Loucy (cell line): ENCODE measurements at regions not wholly inside any gene's neighbourhood (a gene's known extent, or its start where the extent isn't known, plus 50 kb on each side); places are given as distances from the start of the nearest gene placed in this dataset.

Experiments used
- H2AFZ ChIP-seq: fragments of 200-600 bp; sonication (generic); 2 replicates; pipeline ENCODE4 v1.6.0; 2016; ENCODE audit warnings: antibody characterized with exemption, mild to moderate bottlenecking, low read length, moderate library complexity
- H3F3A ChIP-seq: fragments of 200-600 bp; 2 replicates; pipeline ENCODE4 v1.6.0; 2016; ENCODE audit warnings: antibody characterized with exemption, low read depth, mild to moderate bottlenecking
- H3K27me3 ChIP-seq: fragments of 200-600 bp; sonication (generic); 2 replicates; pipeline ENCODE4 v1.6.1; 2014; ENCODE audit warnings: low read length, mild to moderate bottlenecking; ENCODE audit not compliant: insufficient read depth, poor library complexity, severe bottlenecking
- H3K36me3 ChIP-seq: fragments of 200-600 bp; sonication (generic); 2 replicates; pipeline ENCODE4 v1.6.1; 2016; ENCODE audit warnings: low read length; ENCODE audit not compliant: insufficient read depth
- H3K4me1 ChIP-seq: fragments of 200-600 bp; sonication (generic); 2 replicates; pipeline ENCODE4 v1.5.1; 2014; ENCODE audit warnings: low read length, mild to moderate bottlenecking; ENCODE audit not compliant: insufficient read depth, poor library complexity, severe bottlenecking
- H3K4me2 ChIP-seq: fragments of 200-600 bp; sonication (generic); 2 replicates; pipeline ENCODE4 v1.6.0; 2014; ENCODE audit warnings: antibody characterized with exemption, low read length, low read depth, mild to moderate bottlenecking; ENCODE audit not compliant: poor library complexity, severe bottlenecking
- H3K4me3 ChIP-seq: fragments of 200-600 bp; sonication (generic); 2 replicates; pipeline ENCODE4 v1.5.1; 2014; ENCODE audit warnings: low read length, mild to moderate bottlenecking, mixed read lengths; ENCODE audit not compliant: poor library complexity, severe bottlenecking
- H3K79me2 ChIP-seq: fragments of 200-600 bp; sonication (generic); 2 replicates; pipeline ENCODE4 v1.6.1; 2014; ENCODE audit warnings: low read length; ENCODE audit not compliant: insufficient read depth
- H3K9ac ChIP-seq: fragments of 200-600 bp; sonication (generic); 2 replicates; pipeline ENCODE4 v1.6.0; 2014; ENCODE audit warnings: mild to moderate bottlenecking, low read depth, low read length, moderate library complexity; ENCODE audit not compliant: poor library complexity, severe bottlenecking
- H3K9me2 ChIP-seq: fragments of 200-600 bp; sonication (generic); replicated peaks from 2 replicates; pipeline ENCODE4 v1.6.1; 2016; ENCODE audit warnings: low read depth, low read length, mixed read lengths
- H3K9me3 ChIP-seq: fragments of 200-600 bp; sonication (generic); 2 replicates; pipeline ENCODE4 v1.6.1; 2014; ENCODE audit warnings: mild to moderate bottlenecking, antibody characterized with exemption, low read length, low read depth; ENCODE audit not compliant: insufficient read depth
- H4K20me1 ChIP-seq: fragments of 200-600 bp; sonication (generic); 2 replicates; pipeline ENCODE4 v1.6.0; 2014; ENCODE audit warnings: antibody characterized with exemption, low read length, mild to moderate bottlenecking; ENCODE audit not compliant: insufficient read depth, poor library complexity, severe bottlenecking
- CTCF ChIP-seq: fragments of 200-600 bp; sonication (generic); conservative IDR thresholded peaks from 2 replicates; pipeline ENCODE4 v1.5.1; 2014; ENCODE audit warnings: mild to moderate bottlenecking, antibody characterized with exemption, low read length
- EZH2phosphoT487 ChIP-seq: fragments of 200-600 bp; IDR thresholded peaks from 2 replicates; pipeline ENCODE4 v1.6.1; 2018; ENCODE audit warnings: antibody characterized with exemption, mild to moderate bottlenecking, moderate library complexity, borderline replicate concordance

GRCh38 chr6:21334651-21335050 is 258.9 kb upstream of the SOX4 start:
- no peak overlapping the region for H2AFZ ChIP-seq
- H4K20me1 ChIP-seq, result no peaks in the 10 kb centered on the region
- no peaks in the 10 kb centered on the region for H3K36me3 ChIP-seq
- no peaks in the 10 kb centered on the region for H3K27me3 ChIP-seq
- H3K4me1 ChIP-seq, result peaks cover 4% of the 10 kb centered on the region
- no peak overlapping the region for H3K4me2 ChIP-seq
- TF ChIP-seq EZH2phosphoT487 (no peak), CTCF (no peak)
- no peaks in the 10 kb centered on the region for H3K9me3 ChIP-seq
- no peaks in the 10 kb centered on the region for H3K9me2 ChIP-seq
- no peak overlapping the region for H3K9ac ChIP-seq
- H3K79me2 ChIP-seq, result no peaks in the 10 kb centered on the region
- no peak overlapping the region for H3K4me3 ChIP-seq
- H3F3A ChIP-seq, result no peaks in the 10 kb centered on the region

- H3K9me2 ChIP-seq, result no peaks in the 10 kb centered on the region
- no peaks in the 10 kb centered on the region for H3K36me3 ChIP-seq
- no peaks in the 10 kb centered on the region for H3K9me3 ChIP-seq
- H3K79me2 ChIP-seq, result no peaks in the 10 kb centered on the region
- no peak overlapping the region for H3K4me3 ChIP-seq
- H3K27me3 ChIP-seq, result no peaks in the 10 kb centered on the region
- peaks cover 4% of the 10 kb centered on the region for H3K4me1 ChIP-seq
- H3K4me2 ChIP-seq, result no peak overlapping the region
- H2AFZ ChIP-seq, result no peak overlapping the region
- H3K9ac ChIP-seq, result no peak overlapping the region
- TF ChIP-seq EZH2phosphoT487, result no peak
- no peak for TF ChIP-seq CTCF
- H4K20me1 ChIP-seq, result no peaks in the 10 kb centered on the region
- no peaks in the 10 kb centered on the region for H3F3A ChIP-seq
Measured at GRCh38 chr6:21335591-21335990, 258.0 kb upstream of the SOX4 start.

- H3K9ac ChIP-seq, result no peak overlapping the region
- no peaks in the 10 kb centered on the region for H3F3A ChIP-seq
- H3K9me2 ChIP-seq, result no peaks in the 10 kb centered on the region
- no peaks in the 10 kb centered on the region for H3K36me3 ChIP-seq
- H2AFZ ChIP-seq, result no peak overlapping the region
- no peaks in the 10 kb centered on the region for H3K4me1 ChIP-seq
- TF ChIP-seq CTCF, result no peak
- TF ChIP-seq EZH2phosphoT487, result no peak
- no peak overlapping the region for H3K4me2 ChIP-seq
- H4K20me1 ChIP-seq, result no peaks in the 10 kb centered on the region
- no peaks in the 10 kb centered on the region for H3K79me2 ChIP-seq
- no peak overlapping the region for H3K4me3 ChIP-seq
- H3K27me3 ChIP-seq, result no peaks in the 10 kb centered on the region
- H3K9me3 ChIP-seq, result no peaks in the 10 kb centered on the region
Measured at GRCh38 chr6:21337263-21337662, 256.3 kb upstream of the SOX4 start.
